Medulla oblongata (tissue), 1 donor: ENCODE measurements at regions not wholly inside any gene's neighbourhood (a gene's known extent, or its start where the extent isn't known, plus 50 kb on each side); places are given as distances from the start of the nearest gene placed in this dataset.

ENCODE experiments used
- DNase-seq: peaks from one replicate; pipeline ENCODE4 v3.0.0-alpha.2; 2015; ENCODE audit errors: extremely low spot score

- no peak for DNase-seq
Measured at GRCh38 chr10:24010436-24010970, 198.4 kb upstream of the KIAA1217 start.

DNA sequence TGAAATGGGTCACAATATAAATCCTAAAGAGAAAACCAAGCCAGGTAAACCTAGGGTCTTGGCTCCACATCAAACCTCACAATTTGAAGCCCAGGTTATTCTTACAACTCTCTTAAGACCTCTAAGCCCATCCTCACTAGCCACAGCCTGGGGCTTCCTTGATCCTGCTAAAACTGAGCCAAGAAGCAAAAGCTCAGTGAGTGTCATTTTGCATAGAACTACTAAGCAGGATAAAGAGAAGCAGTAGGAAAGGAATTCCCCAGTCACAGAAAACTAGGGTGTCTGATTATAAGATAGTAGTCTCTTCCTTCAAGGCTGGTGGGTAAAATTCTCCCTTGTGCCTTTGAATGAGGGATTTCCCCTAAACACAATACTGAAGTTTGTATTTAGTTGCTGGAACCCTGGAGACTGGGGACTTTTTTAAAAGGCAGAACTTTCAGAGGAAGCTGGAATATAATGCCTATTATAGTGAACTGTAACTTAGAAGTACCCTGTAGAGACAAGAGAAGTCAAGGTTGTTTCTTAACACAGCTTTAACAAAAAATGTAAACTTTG is 196.6 kb upstream of the KIAA1217 start:
- DNase-seq = no peak

DNA sequence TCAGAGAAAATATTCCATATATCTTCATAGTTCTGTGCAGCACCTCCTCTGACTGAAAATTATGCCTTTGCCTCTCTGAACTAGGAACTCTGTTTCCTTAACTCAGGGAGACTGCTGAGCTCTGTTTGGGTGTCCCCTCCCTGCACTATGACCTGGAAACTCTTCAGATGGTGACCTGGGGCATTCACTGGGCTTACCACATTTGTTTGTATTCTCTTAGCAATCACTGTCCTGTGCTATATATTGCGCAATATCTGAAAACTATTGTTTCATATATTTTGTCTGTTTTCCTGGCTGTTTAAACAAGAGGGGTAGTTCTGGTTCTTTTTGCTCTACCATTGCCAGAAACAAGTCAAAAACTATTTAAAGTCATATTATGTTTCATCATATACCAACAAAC is 181.8 kb upstream of the KIAA1217 start:
- no peak for DNase-seq

DNA sequence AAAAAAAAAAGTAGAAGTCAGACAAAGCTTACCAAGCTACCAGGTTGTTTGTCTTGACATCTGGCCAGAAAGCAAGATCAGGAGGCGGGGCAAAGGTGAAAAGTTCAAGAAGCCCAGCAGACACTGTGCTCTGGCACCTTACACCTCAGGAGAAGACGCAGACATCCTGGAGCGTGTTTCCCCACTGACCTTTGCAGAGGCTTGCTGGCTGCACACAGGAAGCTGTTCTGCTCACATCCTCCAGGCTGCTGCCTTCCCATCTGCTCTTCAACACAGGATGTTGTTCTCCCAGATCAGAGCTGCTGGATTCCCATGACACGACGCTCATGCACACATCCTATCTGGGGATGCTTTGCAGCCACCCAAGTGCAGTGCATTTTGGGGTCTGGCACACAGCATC is 174.4 kb upstream of the KIAA1217 start:
- no peak for DNase-seq

GRCh38 chr10:24035761-24036160 is 173.2 kb upstream of the KIAA1217 start:
- no peak for DNase-seq

DNA sequence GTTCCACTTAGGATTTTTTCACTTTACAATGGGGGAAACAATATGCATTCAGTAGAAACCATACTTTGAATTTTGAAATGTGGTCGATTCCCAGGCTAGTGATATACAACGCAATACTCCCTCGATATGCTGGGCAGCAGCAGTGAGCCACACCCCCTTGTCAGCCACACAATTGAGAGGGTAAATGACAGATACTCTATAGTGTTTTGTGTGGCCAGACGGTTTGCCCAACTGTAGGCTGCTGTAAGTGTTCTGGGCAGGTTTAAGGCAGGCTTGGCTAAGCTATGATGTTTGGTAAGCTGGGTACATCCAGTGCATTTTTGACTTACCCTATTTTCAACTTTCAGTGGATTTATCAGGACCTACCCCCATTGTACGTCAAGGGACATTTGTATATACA is 169.6 kb upstream of the KIAA1217 start:
- DNase-seq = no peak

DNA sequence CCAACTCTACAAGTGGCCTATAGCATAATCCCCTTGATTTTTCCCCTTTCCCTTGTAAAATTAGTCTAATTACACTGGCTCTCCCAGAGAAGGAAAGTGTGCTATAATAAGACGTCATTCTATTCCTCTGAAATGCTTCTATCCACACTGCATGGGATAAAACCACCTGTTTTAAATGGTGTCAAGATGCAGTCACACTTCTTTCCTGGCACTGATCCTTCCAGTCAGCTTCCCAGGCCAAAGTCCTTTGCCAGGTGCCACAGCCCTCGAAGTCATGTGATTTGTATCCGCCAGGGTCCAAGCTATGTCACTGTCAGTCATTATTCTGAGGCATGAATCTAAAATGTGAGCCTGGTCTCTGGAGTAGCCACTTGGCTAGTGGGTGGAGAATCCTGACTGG is 169.0 kb upstream of the KIAA1217 start:
- no peak for DNase-seq

DNA sequence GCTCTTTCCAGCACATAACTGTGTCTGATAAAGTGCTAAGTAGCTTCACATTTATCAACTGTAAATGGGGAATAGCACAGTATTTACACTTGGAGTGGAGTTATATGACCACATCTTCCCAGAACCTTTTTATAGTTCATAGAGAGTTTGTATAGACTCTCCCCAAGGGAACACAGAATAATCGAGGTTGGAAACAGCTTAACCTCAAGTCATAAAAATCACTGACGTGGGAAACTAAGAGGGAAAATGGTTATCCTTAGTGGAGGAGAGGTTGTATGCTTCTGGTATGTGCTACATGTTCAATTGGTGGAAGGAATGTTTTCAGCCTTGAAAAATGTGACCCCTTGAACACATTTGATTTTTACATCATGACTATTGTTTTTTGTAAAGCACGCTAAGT is 167.9 kb upstream of the KIAA1217 start:
- no peak for DNase-seq

DNA sequence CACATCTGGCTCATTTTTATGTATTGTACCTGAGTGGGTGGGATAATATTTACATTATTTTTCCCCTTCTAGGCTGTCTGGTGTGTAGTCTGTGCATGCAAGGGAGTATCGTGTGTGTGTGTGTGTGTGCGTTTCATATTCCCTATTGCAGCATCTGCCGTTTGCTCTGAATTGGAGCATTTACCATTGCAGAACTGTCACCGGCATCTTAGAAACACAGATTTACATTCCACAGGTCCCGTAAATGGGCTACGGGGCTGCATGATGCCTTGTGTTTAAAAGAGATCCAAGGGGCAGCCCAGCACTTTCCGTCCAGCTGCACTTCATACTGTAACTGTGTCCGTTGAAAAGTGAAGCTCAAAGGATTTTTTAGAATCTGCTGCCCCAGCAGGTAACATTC is 167.1 kb upstream of the KIAA1217 start:
- DNase-seq = no peak

DNA sequence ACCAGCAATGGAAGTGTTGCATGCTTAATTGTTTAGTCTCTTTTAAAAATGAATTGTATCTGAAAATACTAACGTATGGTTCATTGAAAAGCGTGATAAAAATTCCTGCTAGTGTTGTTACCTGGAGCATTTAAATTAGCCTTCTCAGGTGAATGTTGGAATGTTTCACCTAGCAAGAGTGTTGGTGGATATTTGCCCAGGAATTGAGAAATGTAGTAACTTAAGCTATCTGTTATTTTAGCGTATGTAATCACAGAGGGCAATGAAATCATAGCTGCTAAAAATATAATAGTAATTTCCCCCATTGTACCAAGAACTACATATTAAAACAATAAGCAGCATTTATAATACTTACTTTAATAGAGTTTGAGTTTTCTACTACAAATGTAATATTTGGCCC is 166.1 kb upstream of the KIAA1217 start:
- no peak for DNase-seq

GRCh38 chr10:24046060-24046459 is 162.9 kb upstream of the KIAA1217 start:
- no peak for DNase-seq

GRCh38 chr10:24047176-24047575 is 161.8 kb upstream of the KIAA1217 start:
- no peak for DNase-seq

GRCh38 chr10:24054421-24054820 is 154.5 kb upstream of the KIAA1217 start:
- no peak for DNase-seq

GRCh38 chr10:24080207-24080606 is 128.7 kb upstream of the KIAA1217 start:
- DNase-seq = no peak

DNA sequence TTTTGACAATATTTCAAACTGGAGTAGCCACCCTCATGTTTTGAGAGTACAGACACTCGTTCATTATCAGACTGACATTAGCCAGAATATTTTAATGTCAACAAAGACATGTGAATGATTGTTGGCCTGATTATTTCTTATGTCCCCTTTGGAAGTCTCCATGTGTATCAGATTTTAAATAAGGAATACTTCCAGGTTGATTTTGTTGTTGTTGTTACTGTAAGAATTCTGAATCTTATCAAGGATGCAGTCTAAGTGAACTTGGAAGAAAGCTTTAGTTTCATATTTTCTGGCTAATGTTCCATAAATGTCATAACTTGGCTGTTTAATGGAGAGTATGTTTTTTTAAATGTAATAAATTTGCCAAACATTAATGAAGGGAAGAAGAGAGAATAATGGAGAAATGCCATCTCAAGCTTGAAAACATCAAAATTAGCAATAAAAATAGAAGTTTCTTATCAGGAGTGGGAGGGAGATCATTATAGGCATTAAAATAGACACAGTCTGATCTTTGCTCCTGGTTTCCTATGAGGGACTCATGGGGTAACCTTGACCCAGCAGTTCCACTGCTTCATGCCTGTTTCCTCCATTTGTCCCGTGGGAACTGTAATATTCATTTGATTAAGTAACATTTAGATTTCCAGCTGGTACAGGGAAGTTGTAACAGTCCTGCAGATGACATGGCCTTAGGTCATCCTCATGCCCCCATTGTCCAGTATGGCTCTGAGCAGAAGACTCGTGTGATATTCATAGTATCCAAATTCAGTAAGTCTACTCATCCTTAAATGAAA is 122.4 kb upstream of the KIAA1217 start:
- no peak for DNase-seq

DNA sequence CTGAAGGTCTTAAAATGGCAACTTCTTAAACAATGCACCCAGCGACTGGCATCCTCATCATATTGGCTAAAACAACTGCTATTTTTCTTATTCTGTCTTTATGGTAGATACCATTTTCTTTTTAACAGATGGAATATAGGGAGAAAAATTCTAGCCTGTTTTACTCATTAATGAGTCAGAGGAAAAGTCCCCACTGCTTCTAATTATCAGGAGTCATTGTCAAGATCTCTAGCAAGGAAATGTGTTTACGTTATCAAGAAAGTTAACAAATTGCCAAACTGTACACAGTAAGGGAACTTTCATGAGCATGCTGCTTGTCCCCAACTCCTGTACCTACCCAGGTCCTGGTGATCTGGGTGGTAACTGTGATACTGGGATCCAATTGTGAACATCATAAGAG is 117.7 kb upstream of the KIAA1217 start:
- no peak for DNase-seq

DNA sequence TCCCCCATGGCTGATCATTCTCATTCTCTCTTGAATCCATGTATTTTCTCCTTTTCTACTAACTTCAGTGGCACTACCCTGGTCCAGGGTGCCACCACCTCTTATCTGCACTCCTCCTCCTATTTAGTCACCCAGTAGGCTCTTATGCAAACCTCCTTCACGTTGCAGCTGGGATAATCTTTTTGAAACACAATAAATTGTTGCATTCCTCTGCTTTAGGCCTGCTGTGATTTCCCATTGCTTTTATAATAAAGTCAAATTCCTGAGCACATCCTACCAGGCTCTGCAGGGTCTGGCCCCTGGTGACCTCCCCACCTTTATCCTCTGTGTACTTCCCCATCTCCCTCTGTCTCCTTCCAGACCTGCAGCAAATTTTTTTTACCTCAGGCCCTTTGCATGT is 112.7 kb upstream of the KIAA1217 start:
- DNase-seq = no peak

DNA sequence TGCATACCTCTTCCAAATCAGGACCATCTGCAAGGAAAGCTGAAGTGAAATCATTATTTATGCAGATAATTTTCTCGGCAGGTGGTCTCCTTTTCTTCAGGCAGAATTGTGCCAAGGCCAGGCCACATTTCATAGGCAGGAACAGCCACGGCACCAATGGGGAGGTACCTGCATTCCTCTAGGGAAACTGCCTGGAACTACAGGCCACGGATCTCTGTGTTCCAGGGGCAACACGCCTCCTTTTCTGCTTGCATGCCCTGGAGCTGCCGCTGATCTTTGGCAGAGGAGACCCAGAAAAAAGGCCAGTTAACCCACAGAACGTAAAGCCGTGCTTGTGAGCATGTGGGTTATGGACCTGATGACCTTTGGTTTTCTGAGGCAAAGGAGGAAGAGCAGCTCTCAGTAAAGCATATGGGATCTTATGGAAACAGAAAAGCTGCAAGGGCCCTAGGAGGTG is 111.2 kb upstream of the KIAA1217 start:
- DNase-seq = no peak

- DNase-seq = no peak
Measured at GRCh38 chr10:24104895-24105294, 104.0 kb upstream of the KIAA1217 start.

DNA sequence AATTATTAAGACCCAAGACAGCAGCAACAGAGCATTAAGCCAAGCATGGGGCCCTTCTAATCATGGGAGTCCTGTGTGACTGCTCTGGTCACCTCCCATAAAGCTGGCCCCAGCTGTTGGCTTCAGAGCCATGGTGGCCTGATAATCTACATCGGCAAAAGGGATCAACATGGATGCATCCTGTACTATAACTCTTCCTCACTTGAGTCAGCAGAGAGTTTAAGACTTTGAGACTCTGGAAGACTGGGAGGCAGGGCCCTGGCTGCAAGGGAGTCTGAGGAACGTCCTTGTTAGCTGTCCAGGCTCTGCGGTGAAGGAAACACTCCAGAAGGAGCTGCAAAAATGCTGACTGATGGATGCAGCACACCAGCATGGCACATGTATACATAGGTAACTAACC is 95.0 kb upstream of the KIAA1217 start:
- DNase-seq = no peak

- no peak for DNase-seq
Measured at GRCh38 chr10:24114556-24114955, 94.4 kb upstream of the KIAA1217 start.

DNA sequence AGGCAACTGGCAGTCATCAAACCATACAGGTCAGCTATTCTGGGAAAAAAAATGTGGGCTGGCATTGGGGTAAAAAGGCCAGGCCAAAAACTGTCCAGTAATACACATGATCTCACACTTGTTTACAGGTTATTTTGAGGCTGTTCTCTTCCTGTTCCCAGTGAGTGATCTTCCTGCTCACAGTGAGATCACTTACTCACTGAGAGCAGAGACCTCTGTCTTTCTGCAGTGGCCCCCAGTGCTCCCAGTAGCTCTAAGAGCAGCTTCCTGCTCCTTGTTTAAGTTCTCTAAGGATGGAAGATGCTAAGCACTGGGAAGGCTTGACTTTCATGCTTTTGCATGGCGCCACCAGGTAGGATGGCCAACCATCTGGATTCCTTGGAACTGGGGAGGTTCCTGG is 93.5 kb upstream of the KIAA1217 start:
- no peak for DNase-seq

GRCh38 chr10:24118246-24118645 is 90.7 kb upstream of the KIAA1217 start:
- DNase-seq = no peak
